ENCODE measurements at regions not wholly inside any gene's neighbourhood (a gene's known extent, or its start where the extent isn't known, plus 50 kb on each side); places are given as distances from the start of the nearest gene placed in this dataset.

DNA sequence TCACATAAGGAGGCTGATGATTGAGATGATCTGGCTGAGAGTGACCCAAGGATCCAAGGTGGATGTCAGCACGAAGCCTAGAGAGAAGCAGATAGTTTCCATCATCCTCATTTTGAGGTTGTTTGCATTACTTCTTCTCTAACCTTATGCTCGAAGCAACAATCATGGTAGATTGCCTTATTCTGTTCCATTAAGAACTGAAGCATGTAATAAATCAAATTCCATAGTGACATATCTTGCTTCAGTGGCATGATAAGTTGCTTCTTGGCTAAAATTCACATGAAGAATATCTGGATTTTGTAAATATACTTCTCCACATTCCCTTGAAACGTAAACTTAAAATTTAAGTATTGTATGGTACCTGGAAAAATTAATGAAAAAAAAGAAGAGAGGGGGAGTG, 377.8 kb upstream of the DACH1 start:
- TF ChIP-seq, protein P1, sequence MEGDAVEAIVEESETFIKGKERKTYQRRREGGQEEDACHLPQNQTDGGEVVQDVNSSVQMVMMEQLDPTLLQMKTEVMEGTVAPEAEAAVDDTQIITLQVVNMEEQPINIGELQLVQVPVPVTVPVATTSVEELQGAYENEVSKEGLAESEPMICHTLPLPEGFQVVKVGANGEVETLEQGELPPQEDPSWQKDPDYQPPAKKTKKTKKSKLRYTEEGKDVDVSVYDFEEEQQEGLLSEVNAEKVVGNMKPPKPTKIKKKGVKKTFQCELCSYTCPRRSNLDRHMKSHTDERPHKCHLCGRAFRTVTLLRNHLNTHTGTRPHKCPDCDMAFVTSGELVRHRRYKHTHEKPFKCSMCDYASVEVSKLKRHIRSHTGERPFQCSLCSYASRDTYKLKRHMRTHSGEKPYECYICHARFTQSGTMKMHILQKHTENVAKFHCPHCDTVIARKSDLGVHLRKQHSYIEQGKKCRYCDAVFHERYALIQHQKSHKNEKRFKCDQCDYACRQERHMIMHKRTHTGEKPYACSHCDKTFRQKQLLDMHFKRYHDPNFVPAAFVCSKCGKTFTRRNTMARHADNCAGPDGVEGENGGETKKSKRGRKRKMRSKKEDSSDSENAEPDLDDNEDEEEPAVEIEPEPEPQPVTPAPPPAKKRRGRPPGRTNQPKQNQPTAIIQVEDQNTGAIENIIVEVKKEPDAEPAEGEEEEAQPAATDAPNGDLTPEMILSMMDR (IDR thresholded peaks at IDR 0.05), result no peak
- TF ChIP-seq POLR2A (IDR thresholded peaks at IDR 0.05), result no peak

Data from esophagus squamous epithelium (tissue), 4 donors.